Colonic mucosa (tissue), 4 donors: ENCODE measurements at regions not wholly inside any gene's neighbourhood (a gene's known extent, or its start where the extent isn't known, plus 50 kb on each side); places are given as distances from the start of the nearest gene placed in this dataset.

Experiments used
- DNase-seq: peaks from one replicate; pipeline ENCODE4 v3.0.0-alpha.2; 2020
- H3K27ac ChIP-seq: fragments of 200-600 bp; one replicate; pipeline ENCODE4 v1.8.0; 2021
- H3K27me3 ChIP-seq: fragments of 200-600 bp; one replicate; pipeline ENCODE4 v1.8.0; 2021
- H3K36me3 ChIP-seq: fragments of 200-600 bp; one replicate; pipeline ENCODE4 v1.8.0; 2021
- H3K4me1 ChIP-seq: fragments of 200-600 bp; one replicate; pipeline ENCODE4 v1.8.0; 2021; ENCODE audit warnings: mild to moderate bottlenecking
- H3K4me3 ChIP-seq: fragments of 200-600 bp; one replicate; pipeline ENCODE4 v1.8.0; 2021
- H3K9ac ChIP-seq, 2 donors: one replicate each; pipeline ENCODE4 v1.7.0; 2013; ENCODE audit warnings: control low read depth in 2 of 2, low read depth in 2 of 2, low read length in 2 of 2
- H3K9me3 ChIP-seq: fragments of 200-600 bp; one replicate; pipeline ENCODE4 v1.8.0; 2021
- intact Hi-C: fragments of 100-400 bp; cut with DNase I; formaldehyde crosslinking; loops from one replicate; pipeline ENCODE4 v1.14.1; 2022
- TF ChIP-seq, protein P1 (sequence below): fragments of 200-600 bp; IDR thresholded peaks from one replicate; pipeline ENCODE4 v1.8.0; 2022; ENCODE audit warnings: antibody characterized with exemption, mild to moderate bottlenecking
- donor health status: healthy.
- donor health status: DM: no; HTN: no; CAD: no.
- donor health status: DM: no; HTN: no; CAD: no.

DNA sequence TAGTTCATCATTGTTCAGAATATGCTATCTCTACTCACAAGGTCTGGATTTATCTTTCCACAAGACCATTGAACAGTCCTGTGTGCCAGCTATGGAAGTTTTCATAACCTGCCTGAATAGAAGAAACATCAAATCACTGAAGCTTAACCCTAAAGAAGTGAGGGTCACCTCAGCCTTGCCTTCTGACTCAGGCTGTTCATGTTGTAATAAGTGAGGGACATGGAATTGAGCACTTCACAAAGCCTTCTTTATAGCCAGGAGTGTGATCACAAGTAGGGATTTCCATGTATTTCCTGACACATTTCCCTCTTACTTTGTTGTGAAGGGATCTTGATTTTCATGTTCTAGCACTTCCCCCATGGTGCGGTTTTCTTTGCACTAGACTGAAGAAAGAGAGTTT, 577.5 kb upstream of the WWC1 start:
- no peaks in the 10 kb centered on the region for H3K27me3 ChIP-seq
- H3K4me3 ChIP-seq: no peak overlapping the region
- no peaks in the 10 kb centered on the region for H3K9me3 ChIP-seq
- TF ChIP-seq, protein P1, sequence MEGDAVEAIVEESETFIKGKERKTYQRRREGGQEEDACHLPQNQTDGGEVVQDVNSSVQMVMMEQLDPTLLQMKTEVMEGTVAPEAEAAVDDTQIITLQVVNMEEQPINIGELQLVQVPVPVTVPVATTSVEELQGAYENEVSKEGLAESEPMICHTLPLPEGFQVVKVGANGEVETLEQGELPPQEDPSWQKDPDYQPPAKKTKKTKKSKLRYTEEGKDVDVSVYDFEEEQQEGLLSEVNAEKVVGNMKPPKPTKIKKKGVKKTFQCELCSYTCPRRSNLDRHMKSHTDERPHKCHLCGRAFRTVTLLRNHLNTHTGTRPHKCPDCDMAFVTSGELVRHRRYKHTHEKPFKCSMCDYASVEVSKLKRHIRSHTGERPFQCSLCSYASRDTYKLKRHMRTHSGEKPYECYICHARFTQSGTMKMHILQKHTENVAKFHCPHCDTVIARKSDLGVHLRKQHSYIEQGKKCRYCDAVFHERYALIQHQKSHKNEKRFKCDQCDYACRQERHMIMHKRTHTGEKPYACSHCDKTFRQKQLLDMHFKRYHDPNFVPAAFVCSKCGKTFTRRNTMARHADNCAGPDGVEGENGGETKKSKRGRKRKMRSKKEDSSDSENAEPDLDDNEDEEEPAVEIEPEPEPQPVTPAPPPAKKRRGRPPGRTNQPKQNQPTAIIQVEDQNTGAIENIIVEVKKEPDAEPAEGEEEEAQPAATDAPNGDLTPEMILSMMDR: no peak
- no peak overlapping the region for H3K9ac ChIP-seq
- no peak for DNase-seq
- H3K27ac ChIP-seq: no peak overlapping the region
- no peaks in the 10 kb centered on the region for H3K4me1 ChIP-seq
- no peaks in the 10 kb centered on the region for H3K36me3 ChIP-seq
- intact Hi-C loops: no loop called here

DNA sequence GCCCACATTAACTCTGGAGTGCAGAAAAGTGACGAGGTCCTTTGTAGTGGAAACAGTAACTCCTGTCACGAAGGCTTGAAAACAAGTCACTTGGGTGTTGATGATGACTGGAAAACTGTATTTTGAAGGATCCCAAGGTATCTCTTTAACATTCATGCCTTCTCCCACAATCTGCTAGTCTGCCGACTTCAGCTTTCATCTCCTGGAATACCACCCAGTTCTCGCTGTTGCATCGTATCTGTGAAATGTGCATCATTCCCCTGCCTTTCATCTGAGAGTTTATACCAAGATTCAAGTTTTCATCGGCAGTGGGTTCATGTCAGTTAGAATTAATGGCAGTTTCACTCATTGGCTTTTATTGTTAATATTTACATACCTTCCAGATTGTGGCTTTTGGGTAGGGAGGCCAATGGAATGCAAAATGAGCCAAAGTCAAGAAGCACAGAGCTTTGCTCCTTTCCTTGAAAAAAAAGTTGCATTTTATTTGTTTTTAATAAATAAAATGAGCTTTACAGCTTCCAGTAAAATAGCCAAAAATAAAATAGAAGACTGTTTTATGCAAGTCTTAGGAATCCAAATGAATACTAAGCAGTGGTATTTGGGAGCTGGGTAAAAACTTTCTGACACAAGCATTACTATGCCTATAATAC, 575.2 kb upstream of the WWC1 start:
- no peaks in the 10 kb centered on the region for H3K36me3 ChIP-seq
- H3K27ac ChIP-seq: no peak overlapping the region
- no peaks in the 10 kb centered on the region for H3K4me1 ChIP-seq
- intact Hi-C loops: no loop called here
- no peak for DNase-seq
- H3K9me3 ChIP-seq: no peaks in the 10 kb centered on the region
- H3K9ac ChIP-seq: no peak overlapping the region
- TF ChIP-seq, protein P1: no peak
- no peak overlapping the region for H3K4me3 ChIP-seq
- no peaks in the 10 kb centered on the region for H3K27me3 ChIP-seq

DNA sequence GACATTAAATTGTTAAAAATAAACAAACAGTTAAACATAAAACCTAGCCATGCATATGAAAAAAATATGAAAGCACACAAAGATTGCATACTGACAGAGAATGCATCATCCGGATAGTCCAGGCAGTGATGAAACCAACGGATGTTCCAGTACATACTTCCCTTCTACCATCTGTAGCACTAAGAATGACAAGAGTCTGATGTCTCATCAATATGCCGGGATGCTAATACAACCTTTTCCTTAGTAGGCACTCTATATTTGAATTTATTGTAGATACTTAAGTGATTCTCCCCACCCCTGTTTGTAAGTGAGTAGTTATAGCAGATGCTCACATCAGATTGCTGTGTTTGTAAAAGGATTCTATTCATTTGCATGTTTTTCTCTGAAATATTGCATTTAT, 571.2 kb upstream of the WWC1 start:
- H3K4me3 ChIP-seq: no peak overlapping the region
- no peak overlapping the region for H3K27ac ChIP-seq
- intact Hi-C loops: loop anchor here (5.0 kb wide), 1 partner anchor 502 kb away; no protein-coding TSS in a partner anchor
- no peaks in the 10 kb centered on the region for H3K9me3 ChIP-seq
- H3K4me1 ChIP-seq: no peaks in the 10 kb centered on the region
- TF ChIP-seq, protein P1: no peak
- no peak for DNase-seq
- no peaks in the 10 kb centered on the region for H3K27me3 ChIP-seq
- H3K9ac ChIP-seq: no peak overlapping the region
- no peaks in the 10 kb centered on the region for H3K36me3 ChIP-seq

DNA sequence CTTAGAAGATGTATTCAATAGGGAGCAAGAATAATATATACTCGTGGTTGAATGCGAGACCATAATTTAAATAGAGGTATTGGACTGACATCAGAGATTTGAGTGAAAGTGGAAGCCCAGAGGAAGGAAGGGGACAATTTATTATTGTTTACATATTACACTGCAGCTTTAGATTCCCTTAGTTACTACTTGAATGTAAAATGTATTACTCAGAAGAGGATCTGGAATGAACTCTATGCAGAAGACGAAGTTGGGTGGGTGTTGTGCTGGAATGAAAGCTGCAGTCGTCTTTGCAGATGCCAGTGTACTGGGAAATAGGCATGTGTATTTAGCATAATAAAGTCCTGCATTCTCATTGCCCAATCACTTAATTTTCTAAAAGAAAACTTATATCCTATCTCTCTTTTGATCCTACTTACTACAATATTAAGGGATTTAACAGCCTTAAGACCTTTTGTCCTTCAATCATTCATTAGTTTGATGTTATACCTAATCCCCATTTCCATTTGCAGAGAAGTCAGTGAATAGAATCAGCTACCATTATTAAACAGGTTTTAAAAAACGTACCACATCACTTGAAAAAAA, 570.7 kb upstream of the WWC1 start:
- DNase-seq: no peak
- TF ChIP-seq, protein P1: no peak
- intact Hi-C loops: loop anchor here (5.0 kb wide), 1 partner anchor 502 kb away; no protein-coding TSS in a partner anchor
- Histone ChIP-seq H3K27ac (no peak overlapping the region), H3K4me1 (no peaks in the 10 kb centered on the region), H3K4me3 (no peak overlapping the region), H3K27me3 (no peaks in the 10 kb centered on the region), H3K9me3 (no peaks in the 10 kb centered on the region), H3K36me3 (no peaks in the 10 kb centered on the region), H3K9ac (no peak overlapping the region)

DNA sequence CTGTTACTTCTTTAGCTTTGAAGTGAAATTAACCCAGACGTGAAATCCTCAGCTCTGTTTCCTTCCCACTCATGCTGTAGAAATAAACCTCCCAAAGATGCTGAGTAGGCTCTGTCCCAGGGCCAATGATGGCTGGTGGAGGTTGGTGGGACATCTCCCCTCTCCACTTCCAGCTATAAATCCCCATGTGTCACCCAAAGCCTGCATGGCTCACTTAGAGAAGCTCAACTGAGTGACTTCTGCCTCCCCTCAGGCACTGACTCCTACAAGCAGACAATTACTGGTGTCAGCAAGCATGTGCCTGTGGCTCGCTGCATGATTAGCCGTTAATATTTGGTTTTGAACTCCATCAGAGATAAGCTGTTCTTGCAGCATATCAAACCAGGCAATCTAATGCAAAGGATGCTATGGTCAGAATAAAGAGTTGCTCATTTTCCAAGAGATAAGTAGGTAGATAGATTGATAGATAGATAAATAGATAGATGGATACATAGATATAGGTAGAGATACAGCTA, 569.5 kb upstream of the WWC1 start:
- intact Hi-C loops: loop anchor here (2.0 to 5.0 kb wide), 2 partner anchors 325 to 500 kb away; no protein-coding TSS in a partner anchor
- no peak overlapping the region for H3K27ac ChIP-seq
- DNase-seq: no peak
- H3K4me1 ChIP-seq: no peaks in the 10 kb centered on the region
- H3K9me3 ChIP-seq: no peaks in the 10 kb centered on the region
- no peaks in the 10 kb centered on the region for H3K36me3 ChIP-seq
- no peak overlapping the region for H3K9ac ChIP-seq
- H3K27me3 ChIP-seq: no peaks in the 10 kb centered on the region
- H3K4me3 ChIP-seq: no peak overlapping the region
- TF ChIP-seq, protein P1: no peak
